ENCODE measurements at regions not wholly inside any gene's neighbourhood (a gene's known extent, or its start where the extent isn't known, plus 50 kb on each side); places are given as distances from the start of the nearest gene placed in this dataset.

DNA sequence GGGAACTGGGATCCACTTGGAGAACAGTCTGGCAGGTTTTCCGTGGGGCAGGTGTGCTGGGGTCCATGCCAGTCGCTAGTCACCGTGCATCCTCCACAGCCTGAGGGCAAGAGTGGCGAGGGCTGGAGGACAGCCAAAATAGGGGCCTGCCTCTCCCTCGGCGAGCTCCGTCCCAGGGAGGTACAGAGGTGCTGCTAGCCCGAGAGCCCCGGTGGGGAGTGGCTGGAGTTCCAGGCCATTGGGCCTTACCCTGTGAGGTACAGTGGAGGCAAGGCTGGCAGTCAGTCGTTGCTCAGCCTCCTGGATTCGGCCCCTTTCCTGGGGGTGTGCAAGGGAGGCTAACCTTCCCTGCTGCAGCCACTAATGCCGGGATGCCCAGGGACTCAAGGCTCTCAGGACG is 406.6 kb downstream of the CMPK2 start:
- intact Hi-C loops (cut with micrococcal nuclease): no loop called here
- POLR2A ChIA-PET: no interaction called here
- H3K4me3 Mint-ChIP-seq (ENCODE audit: unreplicated experiment): no peak overlapping the region
- TF ChIP-seq, protein P1, sequence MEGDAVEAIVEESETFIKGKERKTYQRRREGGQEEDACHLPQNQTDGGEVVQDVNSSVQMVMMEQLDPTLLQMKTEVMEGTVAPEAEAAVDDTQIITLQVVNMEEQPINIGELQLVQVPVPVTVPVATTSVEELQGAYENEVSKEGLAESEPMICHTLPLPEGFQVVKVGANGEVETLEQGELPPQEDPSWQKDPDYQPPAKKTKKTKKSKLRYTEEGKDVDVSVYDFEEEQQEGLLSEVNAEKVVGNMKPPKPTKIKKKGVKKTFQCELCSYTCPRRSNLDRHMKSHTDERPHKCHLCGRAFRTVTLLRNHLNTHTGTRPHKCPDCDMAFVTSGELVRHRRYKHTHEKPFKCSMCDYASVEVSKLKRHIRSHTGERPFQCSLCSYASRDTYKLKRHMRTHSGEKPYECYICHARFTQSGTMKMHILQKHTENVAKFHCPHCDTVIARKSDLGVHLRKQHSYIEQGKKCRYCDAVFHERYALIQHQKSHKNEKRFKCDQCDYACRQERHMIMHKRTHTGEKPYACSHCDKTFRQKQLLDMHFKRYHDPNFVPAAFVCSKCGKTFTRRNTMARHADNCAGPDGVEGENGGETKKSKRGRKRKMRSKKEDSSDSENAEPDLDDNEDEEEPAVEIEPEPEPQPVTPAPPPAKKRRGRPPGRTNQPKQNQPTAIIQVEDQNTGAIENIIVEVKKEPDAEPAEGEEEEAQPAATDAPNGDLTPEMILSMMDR (IDR thresholded peaks at IDR 0.05; ENCODE audit: unreplicated experiment): no peak
- DNase-seq (ENCODE audit: unreplicated experiment): no peak
- peaks cover 11% of the 10 kb centered on the region for H3K9me3 Mint-ChIP-seq (ENCODE audit: unreplicated experiment)
- no peaks in the 10 kb centered on the region for H3K27me3 Mint-ChIP-seq (ENCODE audit: insufficient read depth, unreplicated experiment)
- CTCF ChIA-PET: no interaction called here
- BruUV-seq (replicated peaks): no TSS peak
- H3K27ac Mint-ChIP-seq (ENCODE audit: low read depth, unreplicated experiment): no peak overlapping the region
- H3K36me3 Mint-ChIP-seq (ENCODE audit: insufficient read depth, unreplicated experiment): no peaks in the 10 kb centered on the region
- H3K4me1 Mint-ChIP-seq (ENCODE audit: insufficient read depth, unreplicated experiment): peaks cover 4% of the 10 kb centered on the region

DNA sequence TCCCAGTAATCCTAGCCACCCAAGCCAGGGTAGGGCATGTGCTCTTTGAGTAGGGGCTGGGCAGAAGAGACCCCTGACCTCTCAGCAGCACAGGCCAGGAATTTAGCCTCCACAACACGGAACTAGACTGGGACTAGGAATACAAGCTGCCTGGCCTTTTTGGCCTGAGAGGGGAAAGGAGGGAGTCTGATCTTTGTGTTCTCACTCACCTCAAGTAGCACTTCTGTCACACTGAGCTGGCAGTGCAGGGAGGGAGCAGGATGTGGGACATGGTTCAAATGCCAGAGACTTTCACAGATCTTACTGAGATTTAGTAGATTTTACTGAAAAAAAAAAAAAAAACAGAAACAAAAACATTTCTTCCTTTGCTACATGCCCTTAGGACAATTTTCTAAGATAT is 395.2 kb downstream of the CMPK2 start:
- no peak for DNase-seq (ENCODE audit: unreplicated experiment)
- intact Hi-C loops (cut with micrococcal nuclease): no loop called here
- TF ChIP-seq, protein P1 (IDR thresholded peaks at IDR 0.05; ENCODE audit: unreplicated experiment): no peak
- Mint-ChIP-seq H3K27me3 (ENCODE audit: insufficient read depth, unreplicated experiment) (no peaks in the 10 kb centered on the region), H3K4me1 (ENCODE audit: insufficient read depth, unreplicated experiment) (no peaks in the 10 kb centered on the region), H3K9me3 (ENCODE audit: unreplicated experiment) (peaks cover 14% of the 10 kb centered on the region), H3K27ac (ENCODE audit: low read depth, unreplicated experiment) (no peak overlapping the region), H3K4me3 (ENCODE audit: unreplicated experiment) (no peak overlapping the region), H3K36me3 (ENCODE audit: insufficient read depth, unreplicated experiment) (no peaks in the 10 kb centered on the region)
- CTCF ChIA-PET: interaction anchor here (0.6 kb wide), 1 partner anchor 60 kb away, joined by 3 read pairs; no protein-coding TSS in a partner anchor
- POLR2A ChIA-PET: no interaction called here
- BruUV-seq (replicated peaks): no TSS peak

DNA sequence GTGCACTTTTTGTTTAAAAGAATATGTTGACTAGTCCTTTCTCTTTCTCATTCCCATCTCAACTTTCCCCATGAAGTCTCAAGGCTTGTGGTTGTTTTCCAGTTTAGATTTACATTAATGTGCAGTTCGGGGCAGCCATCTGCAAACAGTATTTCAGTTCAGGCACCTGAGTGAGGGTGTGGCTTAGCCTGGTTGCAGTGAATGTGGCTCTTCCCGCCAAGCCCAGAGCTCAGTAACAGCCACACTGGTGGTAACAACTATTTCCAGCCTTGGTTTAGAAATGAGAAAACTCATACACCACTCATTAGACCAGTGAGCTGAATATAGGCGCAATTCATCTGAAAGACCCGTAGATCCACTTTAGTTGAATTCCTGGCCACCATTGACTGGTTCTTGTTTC is 394.3 kb downstream of the CMPK2 start:
- intact Hi-C loops (cut with micrococcal nuclease): no loop called here
- TF ChIP-seq, protein P1 (IDR thresholded peaks at IDR 0.05; ENCODE audit: unreplicated experiment): no peak
- no peaks in the 10 kb centered on the region for H3K4me1 Mint-ChIP-seq (ENCODE audit: insufficient read depth, unreplicated experiment)
- H3K36me3 Mint-ChIP-seq (ENCODE audit: insufficient read depth, unreplicated experiment): no peaks in the 10 kb centered on the region
- no TSS peak for BruUV-seq (replicated peaks)
- H3K27me3 Mint-ChIP-seq (ENCODE audit: insufficient read depth, unreplicated experiment): no peaks in the 10 kb centered on the region
- CTCF ChIA-PET: interaction anchor here (0.7 kb wide), 1 partner anchor 301 kb away, joined by 3 read pairs; no protein-coding TSS in a partner anchor
- no peak overlapping the region for H3K27ac Mint-ChIP-seq (ENCODE audit: low read depth, unreplicated experiment)
- POLR2A ChIA-PET: no interaction called here
- H3K9me3 Mint-ChIP-seq (ENCODE audit: unreplicated experiment): peaks cover 11% of the 10 kb centered on the region
- no peak overlapping the region for H3K4me3 Mint-ChIP-seq (ENCODE audit: unreplicated experiment)
- DNase-seq (ENCODE audit: unreplicated experiment): no peak

DNA sequence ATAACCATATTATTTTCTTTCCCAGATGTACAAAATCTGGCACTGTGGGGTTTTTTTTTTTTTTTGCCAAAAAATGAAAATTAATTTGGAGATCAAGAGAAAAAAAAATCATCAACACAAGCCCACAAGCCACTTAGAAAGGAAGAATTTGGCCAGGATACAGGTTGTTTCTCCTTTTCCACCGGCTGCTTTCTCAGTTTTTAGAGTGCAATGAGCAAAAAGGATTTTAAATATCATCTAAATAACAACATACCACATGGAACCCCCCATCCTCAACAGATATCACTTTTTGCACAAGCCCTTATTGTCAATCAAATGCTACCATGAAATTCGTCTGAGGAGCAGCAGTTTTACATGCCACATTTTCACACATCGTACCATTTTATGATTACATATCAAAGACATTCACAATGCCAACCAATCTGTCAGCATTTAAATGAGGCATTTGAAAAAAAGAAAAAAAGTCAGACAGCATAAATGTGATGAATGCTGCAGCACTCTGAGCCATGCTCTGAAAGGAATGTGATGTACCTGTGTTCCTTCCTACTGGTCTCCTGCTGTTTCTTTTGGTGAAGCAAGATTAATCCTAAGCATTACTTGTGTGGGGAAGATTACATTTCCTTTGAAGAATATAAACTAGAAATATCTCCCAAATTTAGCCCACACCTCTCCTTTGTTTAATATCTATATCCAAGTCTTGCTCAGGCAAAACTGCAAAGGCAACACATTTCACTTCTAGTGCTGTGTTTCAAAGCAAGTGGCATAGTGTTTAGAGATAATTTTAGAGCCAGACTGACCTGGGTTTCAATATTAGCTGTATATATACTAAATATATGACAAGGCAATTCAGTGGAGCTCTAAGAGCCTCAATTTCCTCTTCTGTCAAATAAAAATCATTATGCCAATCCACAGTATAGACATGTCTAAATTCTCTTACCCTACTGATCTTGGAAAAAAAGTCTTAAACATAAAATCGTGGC is 391.3 kb downstream of the CMPK2 start:
- CTCF ChIA-PET: no interaction called here
- intact Hi-C loops (cut with micrococcal nuclease): no loop called here
- Mint-ChIP-seq H3K27ac (ENCODE audit: low read depth, unreplicated experiment) (no peak overlapping the region), H3K9me3 (ENCODE audit: unreplicated experiment) (peaks cover 7% of the 10 kb centered on the region), H3K4me1 (ENCODE audit: insufficient read depth, unreplicated experiment) (no peaks in the 10 kb centered on the region), H3K4me3 (ENCODE audit: unreplicated experiment) (no peak overlapping the region), H3K36me3 (ENCODE audit: insufficient read depth, unreplicated experiment) (no peaks in the 10 kb centered on the region), H3K27me3 (ENCODE audit: insufficient read depth, unreplicated experiment) (no peaks in the 10 kb centered on the region)
- BruUV-seq (replicated peaks): no TSS peak
- DNase-seq (ENCODE audit: unreplicated experiment): no peak
- POLR2A ChIA-PET: interaction anchor here (0.7 kb wide), 1 partner anchor 20 kb away, joined by 3 read pairs; no protein-coding TSS in a partner anchor
- TF ChIP-seq, protein P1 (IDR thresholded peaks at IDR 0.05; ENCODE audit: unreplicated experiment): no peak

Data from MCF 10A (cell line).